Fibroblast of skin of scalp (primary cell): ENCODE measurements at regions not wholly inside any gene's neighbourhood (a gene's known extent, or its start where the extent isn't known, plus 50 kb on each side); places are given as distances from the start of the nearest gene placed in this dataset.

Experiments
- DNase-seq: peaks from one replicate; pipeline ENCODE4 v3.0.0-alpha.2; 2013

DNA sequence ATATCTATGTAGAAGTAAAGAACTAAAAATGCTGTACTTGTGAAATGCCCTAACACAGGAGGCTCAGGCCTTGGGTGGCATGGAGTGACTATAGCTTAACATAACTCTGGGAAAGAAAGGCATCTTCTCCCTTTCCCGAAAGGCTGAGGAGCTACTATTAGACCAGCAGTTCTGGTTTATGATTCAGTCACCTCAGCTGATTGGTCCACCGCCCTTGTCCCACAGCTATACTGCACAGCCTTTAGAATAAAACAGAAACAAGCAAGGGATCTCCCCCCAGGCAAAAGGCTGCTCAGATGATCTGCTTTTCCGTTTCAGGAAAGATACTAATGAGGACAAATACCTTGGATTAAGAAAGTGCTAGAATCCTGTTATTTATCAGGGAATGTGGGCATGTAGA is 171.3 kb downstream of the SNCA start:
- DNase-seq = no peak

DNA sequence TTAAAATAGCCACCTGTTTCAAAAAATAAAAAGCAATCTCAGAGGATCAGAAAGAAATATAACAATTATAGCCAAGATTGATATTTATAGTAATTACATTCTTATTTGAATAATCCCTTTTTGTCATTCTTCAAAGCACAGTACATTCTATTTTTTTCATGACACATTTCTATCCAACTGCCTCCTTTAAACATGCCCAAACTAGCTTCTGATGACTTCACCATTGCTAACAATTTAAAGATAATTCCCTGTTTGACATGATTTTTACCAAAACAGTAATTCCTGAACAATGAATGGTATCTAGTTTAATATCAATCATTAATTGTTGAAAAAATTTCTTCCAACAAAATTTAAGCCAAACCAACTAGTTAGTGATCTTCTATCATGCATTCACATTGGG is 172.4 kb downstream of the SNCA start:
- no peak for DNase-seq

DNA sequence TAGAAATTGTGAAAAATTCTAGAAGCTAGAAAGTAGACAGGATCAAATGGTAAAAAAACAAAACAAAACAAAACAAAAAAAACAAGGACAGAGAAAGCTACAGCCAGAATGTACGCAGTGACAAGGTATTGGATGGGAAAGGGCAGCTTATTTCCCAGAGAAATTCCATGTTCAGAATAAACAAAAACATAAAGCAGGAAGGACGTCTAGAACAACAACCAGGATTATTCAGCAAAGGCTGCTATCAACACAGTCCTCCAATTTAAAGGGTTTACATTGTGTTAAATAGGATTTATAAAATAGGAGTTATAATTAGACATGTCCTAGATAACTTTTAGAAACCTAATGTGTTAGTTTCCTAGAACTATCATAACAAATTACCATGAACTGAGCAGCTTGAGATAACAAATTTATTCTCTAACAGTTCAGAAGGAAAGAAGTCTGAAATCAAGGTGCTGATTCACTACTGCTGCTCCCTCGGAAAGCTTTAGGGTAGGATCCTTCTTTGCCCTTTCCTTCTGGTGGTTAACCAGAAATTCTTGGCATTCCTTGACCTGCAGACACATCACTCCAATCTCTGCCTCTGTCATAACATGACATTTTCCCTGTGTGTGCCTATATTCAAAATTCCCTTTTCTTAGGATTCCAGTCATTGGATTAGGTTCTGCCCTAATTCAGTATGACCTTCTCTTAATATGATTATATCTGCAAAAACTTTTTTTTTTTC is 175.6 kb downstream of the SNCA start:
- DNase-seq = peak; percentile 40

DNA sequence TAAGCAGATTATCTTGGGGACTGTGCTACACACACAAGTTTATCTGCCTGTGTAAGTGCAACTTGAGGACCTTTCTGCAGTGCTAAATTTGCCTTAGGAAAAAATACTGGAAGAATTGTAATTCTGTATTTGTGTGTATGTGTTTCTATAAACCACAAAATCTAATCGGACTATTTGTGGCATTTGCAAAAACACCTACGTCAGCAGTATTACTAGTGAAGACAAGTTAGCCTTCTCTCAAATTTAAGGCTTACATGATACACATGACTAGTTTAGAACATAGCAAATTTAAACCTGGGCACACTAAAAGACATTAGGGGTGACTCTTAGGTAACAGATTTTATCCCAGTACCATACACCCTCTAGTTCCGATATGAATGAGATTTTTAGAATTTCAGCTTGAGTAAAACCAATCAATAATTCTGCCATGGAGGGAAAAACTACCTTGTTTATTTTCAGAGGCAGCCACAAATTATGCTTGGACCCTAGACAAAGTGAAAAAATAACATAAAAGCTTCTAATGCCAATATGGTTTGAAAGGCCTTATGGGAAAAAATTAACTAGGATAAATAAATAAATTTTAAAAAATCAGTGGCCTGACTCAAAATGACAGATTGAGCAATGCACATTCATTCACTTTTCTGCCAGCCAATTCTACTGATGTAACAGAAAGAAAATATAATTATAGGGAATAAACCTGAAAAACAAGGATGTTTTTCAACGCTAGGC is 176.4 kb downstream of the SNCA start:
- peak; percentile 3 for DNase-seq

DNA sequence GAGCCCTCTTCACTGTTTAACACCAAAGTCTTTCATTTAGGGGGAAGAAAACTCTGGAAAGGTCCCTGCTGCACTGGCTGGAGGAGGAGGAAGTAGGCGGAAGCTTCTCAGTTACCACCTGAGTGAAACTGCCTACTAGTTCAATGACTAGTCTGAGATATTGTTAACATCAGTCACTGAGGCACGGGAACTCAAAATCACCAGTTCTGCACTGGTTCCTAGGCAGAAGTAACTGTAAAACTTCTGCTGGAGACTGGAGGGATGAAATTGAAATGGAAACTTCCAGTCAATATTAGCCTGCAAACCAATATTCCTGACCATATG is 178.3 kb downstream of the SNCA start:
- DNase-seq = no peak

DNA sequence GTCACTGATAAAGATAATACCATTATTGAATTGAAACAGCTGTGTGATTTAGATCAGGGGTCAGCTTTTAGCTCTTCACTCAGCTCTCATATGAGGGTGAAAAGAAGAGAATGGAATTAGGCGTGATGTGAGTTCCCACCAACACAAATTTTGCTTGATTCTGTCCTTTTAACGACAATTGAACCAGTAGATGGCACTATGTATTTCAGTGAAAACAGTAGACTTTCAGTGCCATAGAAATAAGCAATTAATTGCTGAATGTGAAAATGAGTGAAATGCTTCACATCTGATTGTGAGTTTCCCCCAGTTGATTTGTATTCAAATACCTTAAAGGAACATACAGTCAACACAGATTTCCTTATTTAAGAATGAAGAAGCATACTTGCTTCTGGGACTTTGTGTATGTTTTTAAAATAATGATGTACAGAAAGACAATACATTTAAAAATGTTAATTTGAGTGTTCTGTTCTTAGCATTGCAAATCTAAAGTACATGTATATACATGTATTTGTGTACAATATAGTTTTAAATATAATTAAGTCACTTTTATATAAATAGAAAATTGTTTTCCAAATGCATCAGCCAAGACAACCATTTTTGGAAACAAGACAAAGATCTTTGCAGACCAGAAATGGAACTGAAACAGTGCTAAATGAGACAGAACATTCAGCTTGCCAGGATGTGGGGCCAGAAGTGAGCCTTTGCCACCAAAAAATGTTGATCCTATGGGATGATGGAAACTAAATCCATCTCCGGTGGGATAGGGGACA is 178.8 kb downstream of the SNCA start:
- DNase-seq = peak; percentile 38

DNA sequence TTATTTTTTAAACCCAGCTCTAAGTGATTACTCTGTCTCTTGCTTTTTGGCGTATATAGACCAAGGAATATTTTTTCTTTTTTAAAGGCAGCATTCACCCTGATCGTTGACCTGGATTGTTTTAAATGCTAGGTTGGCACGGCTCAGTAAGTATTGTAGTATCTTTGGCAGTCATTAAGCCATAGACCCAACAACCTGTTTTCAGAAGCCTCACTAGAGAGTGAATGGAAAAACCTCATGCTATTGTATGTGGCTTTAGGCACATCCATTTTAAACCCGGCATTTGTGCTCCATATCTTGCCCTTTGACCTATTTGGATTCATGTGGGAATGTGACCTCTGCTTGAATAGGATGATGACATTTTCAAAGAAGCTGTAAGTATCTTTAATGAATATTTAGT is 183.9 kb downstream of the SNCA start:
- DNase-seq = no peak

DNA sequence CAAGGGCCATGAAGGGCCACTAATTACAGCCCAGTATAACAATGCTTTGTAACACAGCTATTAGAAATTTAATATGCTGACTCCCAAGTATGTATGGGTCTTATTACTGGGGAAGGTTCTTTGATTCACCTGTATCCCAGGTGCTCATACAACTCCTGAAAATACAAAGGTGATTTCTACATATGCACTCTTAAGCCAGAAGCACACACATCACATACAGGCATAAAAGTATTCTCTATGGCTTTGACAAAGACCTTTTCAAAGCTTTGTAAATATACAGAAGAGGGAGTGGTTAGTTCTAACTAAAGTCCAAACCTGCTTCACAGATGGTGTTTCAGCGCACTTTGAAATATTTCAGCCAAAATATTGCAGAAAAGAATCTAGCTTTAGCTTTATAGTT is 191.5 kb downstream of the SNCA start:
- DNase-seq = no peak

DNA sequence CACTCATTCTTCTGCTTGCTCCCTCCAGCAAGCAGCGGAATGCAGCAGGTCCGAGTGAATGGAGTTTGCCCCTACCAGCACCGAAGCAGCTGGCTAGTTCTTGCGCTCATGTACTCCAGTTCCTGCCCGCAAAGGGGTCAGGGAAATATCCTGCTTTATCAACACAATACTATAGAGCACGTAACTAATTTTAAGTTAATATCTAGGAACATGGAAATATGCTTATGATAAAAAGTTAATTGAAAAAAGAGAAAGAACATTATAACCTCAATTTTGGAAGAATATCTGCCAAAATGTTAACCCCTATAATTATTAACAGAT is 195.6 kb downstream of the SNCA start:
- DNase-seq = no peak

DNA sequence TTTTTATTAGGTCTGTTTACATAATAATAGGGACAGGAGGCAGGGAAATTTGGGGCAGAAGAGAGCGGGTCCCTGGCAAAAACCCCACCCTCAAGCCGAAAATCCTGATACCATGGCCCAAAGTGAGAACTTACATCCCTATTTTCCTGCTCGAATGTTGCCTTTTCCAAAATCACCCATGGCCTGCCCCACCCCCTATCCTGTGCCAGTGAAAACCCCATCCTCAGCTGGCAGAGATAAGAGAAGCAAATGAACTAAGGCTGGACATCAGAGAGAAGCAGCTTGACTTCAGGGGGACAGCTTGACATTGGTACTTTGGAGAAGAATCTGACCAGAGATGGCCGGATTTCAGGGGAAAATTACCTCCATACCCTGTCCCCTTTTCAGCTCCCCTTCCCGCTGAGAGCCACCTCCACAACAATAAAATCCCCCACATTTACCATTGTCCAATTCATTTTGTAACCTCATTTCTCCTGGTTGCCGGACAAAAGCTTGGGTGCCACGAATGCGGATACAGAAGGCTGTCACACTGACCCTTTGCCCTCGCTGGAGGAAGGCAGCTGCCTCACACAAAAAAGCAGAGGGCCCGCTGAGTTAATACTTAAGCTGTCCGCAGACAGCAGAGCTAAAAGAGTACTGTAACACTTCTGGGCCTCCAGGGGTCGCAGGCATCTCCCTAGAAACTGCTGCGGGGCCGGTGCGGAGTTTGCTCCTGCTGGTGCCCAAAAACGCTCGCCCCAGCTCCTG is 196.2 kb downstream of the SNCA start:
- DNase-seq = peak; percentile 62

DNA sequence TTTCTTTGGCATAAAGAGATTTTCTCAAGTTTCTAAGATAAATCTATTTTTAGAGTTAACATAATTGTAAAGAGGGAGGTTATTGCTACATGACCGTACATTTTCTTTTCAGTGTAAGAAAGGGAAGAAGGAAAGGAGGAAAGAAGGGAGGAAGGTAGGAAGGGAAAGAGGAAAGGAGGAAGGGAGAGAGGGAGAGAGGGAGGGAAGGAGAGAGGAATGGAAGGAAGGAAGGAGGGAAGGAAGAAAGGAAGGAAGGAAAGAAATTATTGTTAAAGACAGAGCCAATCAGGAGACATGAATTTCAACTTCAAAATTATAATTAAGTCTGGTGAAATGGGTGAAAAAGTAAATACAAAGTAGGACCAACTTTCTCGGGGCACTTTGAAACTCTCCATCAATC is 197.6 kb downstream of the SNCA start:
- no peak for DNase-seq

DNA sequence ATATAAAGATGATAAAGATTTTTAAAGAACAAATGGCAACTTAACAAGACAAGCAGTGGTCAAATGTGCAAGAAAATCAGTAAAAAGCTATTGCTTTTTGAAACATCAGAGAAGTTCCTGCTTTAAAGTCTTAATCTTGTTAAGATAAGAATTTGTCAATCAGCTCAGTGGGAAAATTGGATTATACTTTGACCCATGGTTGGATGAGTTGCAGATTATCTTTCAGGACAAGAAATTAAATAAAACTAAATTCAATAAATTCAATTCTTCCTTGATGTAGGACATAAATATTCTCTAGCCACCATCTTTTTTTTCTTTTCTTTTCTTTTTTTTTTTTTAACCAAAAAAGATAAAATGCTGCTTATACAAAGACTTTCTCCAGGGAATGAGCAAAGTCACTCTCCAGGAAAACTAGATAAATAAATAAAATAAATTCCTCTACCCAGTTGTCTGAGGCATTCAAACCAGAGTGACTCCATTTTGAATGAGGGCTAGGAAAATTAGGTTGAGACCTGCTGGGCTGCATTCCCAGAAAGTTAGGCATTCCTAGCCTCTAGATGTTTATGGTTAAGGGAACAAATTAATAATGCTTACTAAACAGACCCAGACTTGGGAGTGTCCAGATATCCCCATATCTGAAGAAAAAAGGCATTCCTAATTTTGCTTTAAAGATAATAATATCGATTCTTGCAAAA is 211.2 kb downstream of the SNCA start:
- DNase-seq = no peak

DNA sequence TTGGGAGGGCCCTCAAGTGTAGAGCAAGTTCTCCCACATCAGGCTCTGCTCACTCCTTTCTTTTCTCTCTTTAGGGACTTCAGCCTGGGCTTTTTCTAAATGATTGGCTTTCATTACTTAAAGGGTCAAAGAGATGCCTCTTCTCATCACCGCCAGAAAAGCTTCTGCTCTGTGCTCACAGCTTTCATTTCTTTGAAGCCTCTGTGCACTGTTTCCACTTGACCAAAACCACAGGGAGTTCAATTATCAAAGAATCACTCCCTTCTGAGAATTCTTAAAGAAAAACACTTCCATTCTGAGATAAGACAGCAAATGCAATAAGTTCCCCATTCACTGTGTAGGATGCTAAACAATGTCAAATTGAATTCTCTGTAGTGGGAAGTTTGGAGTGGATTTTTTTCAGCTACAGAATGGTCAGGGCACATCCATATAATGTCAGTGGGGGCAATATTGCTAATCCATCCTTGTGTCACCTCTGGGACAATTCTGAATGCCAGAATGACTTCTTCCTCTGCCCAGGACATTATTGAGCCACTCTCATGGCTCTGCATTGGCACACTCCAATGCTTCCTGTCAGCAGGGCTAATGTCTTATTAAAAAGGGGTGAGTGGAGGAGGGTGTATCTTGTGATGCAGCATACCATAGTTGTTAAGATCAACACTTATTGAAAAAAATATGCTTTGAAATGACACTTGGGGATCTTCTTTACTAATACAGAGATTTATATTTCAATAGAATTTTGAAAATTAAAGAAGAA is 217.6 kb downstream of the SNCA start:
- DNase-seq = no peak

DNA sequence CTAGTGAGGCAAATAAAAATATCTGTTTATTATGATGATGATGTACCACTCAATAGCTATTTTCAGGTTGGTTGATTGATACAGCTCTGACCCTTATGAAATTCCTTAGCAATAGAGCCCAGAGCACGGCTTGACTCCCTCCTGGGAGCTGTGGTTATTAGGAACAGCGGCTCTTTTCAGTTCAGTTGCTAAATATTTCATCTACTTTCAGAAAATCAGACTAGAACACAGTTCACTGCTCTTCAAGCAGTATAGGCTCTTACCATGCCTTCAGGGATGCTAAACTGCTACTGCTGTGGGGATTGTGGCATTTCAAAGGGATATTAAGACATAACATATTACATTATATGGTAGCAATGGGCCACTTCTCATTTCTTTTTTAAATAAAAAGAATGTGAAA is 218.8 kb downstream of the SNCA start:
- DNase-seq = no peak

DNA sequence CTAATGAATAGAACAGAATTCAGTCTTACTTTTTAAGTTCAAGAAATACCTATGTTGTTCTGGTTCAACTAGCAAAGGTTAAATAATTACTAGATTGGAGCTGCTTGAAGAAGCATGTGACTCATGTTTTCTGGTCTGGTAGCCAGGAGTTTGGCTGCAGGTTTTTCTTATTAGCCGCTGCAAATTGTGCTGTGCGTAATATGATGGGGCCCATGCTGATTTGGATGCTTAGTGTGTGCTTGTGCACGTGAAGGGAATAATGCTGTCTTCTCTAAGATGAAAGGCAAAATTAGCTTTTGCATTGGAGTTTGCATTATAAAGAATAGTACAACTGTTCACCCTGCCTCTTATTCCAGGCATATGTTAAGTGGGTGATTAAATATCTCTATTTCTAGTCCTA is 219.6 kb downstream of the SNCA start:
- no peak for DNase-seq

DNA sequence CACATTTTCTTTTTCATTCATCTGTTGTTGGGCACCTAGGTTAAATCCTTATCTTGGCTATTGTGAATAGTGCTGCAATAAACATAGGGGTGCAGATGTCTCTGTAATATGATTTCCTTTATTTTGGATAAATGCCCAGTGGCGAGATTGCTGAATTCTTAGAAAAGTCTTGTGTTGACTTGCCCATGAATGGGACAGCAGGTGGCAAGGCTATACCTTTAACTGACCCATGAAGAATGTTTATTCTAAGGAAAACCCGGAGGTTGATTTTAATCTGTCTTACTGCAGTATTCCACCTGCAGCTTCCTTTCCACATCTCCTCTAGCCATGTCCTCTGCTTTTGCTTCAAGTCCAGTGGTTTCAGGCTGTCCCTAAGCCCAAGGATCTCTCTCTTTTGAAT is 220.6 kb downstream of the SNCA start:
- no peak for DNase-seq

DNA sequence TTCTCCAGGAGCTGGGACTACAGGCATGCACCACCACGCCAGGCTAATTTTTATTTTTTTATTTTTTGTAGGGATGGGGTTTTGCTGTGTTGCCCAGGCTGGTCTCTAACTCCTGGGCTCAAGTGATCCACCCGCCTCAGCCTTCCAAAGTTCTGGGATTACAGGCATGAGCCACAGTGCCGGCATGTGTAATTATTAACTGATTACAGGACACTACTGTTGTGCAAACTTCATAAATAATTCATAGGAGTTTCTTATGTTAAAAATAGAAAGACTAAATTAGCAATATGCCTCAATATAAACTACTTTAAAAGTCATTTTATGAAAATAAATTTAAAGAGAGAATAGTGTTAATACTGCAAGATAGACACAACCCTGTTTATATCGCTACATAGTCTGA is 221.9 kb downstream of the SNCA start:
- no peak for DNase-seq

DNA sequence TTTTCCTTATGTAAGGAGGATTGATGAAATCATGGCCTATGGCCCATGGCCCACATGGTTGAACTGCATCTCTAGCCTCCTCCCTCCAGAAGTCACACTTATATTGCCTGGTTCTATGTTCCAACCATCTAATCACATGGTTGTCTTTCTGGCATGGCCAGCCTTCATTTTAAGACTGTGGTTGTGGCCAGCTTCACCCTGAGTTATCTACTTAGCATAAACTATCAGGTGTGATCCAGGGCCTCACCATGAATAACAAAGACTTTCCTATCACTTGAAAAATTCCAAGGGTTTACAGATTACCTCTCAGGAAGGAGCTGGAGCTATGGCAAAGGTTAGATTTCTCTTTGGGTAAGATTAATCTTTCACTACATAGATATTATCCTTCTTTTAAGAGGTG is 222.8 kb downstream of the SNCA start:
- no peak for DNase-seq

DNA sequence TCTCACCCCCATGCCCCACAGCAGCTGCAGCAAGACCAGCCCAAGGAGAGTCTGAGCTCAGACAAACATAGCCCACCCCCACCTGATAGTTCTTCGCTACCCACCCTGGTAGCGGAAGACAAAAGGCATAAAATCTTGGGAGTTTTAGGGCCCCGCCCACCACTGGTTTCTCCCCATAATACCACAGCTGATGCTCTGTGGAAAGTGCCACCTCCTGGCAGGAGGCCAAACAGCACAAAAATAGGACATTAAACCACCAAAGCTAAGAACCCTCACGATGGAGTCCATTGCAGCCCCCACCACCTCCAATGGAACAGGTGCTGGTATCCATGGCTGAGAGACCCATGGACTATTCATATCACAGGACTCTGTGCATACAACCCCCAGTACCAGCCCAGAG is 226.7 kb downstream of the SNCA start:
- DNase-seq = no peak

DNA sequence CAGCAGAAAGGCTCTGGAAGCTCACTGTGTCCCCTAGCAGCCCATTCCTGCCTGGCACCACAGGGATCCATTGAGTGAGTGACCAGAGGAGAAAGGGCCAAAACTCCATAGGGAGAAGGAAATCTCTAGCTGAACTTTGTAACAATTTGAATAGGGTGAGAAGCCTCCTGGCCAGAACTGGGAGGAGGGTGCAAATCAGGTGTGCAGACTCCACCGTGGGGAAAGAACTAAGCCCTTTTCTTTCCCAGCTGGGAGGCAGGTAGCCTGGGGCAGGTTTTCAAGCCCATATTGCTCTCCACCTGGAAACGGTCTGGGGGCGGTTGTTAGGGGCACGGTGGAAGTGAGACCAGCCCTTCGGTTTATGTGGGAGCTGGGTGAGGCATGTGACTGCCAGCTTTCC is 227.2 kb downstream of the SNCA start:
- DNase-seq = no peak

DNA sequence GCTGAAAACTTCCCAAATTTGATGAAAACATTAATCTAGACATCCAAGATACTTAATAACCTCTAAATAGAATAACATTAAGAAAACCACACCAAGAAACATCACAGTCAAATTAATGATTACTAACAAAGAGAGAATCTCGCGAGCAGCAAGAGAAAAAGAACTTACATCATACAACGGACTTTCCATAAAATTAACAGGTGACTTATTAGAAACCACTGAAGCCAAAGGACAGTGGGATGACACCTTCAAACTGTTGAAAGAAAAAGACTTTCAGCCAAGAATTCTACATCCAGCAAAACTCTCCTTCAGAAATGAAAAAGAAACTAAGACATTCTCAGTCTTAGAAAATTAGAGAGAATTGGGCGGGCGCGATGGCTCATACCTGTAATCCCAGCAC is 232.0 kb downstream of the SNCA start:
- DNase-seq = no peak

DNA sequence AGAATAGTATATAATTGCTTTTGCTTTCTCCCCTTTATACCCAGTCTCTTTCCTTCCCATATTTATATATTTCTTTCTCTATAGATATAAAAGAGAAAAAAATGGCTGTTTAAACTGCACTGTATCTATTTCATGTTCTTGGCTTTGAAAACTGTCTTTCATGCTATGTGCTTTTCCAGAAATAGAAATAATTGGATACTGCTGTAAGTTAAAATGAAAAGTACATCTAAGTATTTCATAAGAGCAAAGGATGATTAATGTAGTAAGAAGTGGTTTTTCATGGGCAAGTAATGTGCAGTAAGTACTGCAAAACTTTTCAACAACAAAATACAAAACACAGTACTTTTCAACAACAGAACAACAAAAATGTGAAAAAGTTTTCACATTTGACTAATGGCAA is 237.9 kb downstream of the SNCA start:
- no peak for DNase-seq
